ENCODE measurements at regions not wholly inside any gene's neighbourhood (a gene's known extent, or its start where the extent isn't known, plus 50 kb on each side); places are given as distances from the start of the nearest gene placed in this dataset.
"Not testable (repeated sequence)": the region's sequence is repeated elsewhere in the genome, so short reads cannot be mapped to it uniquely, and the experiment has no call there.

- not testable (repeated sequence) for TF ChIP-seq YY1 (IDR thresholded peaks at IDR 0.05; ENCODE audit: insufficient read depth, insufficient read length); ZNF274 (IDR thresholded peaks at IDR 0.05; ENCODE audit: low read depth, low read length)
Measured at GRCh38 chr13:63739112-63739735, 2323.6 kb upstream of the PCDH20 start.
